Pancreas (tissue), 10 donors: ENCODE measurements at regions not wholly inside any gene's neighbourhood (a gene's known extent, or its start where the extent isn't known, plus 50 kb on each side); places are given as distances from the start of the nearest gene placed in this dataset.
A peak's percentile ranks its signal among the peaks of the same experiment; 100 is the strongest.

Experiments
- ATAC-seq, 4 donors: fragments of 200-7000 bp; cut with Tn5 transposase; one replicate each; pipeline versions ENCODE4 v1.8.0 to v1.9.1; 2020; ENCODE audit warnings: mild to moderate bottlenecking in 4 of 4, moderate library complexity in 4 of 4
- DNase-seq, 6 donors: peaks; one replicate each; pipeline ENCODE4 v3.0.0-alpha.2; 2020
- FAIRE-seq: peaks from 2 replicates; lab custom pipeline; 2012; peaks lifted over from hg19 to GRCh38; lab: Jason Lieb, UNC
- H3K27ac ChIP-seq, 4 donors: fragments of 200-600 bp; sonication (generic); 1 replicate in 3 of 4; 2 replicates in 1 of 4; pipeline versions ENCODE4 v1.5.0 to v1.8.0; 2020
- H3K27me3 ChIP-seq, 4 donors: fragments of 200-600 bp; one replicate each; pipeline ENCODE4 v1.8.0; 2021
- H3K36me3 ChIP-seq, 3 donors: fragments of 200-600 bp; sonication (generic) in 1 of 3; one replicate each; pipeline versions ENCODE4 v1.5.0 to v1.8.0; 2020 to 2021
- H3K4me1 ChIP-seq, 3 donors: fragments of 200-600 bp; one replicate each; pipeline ENCODE4 v1.8.0; 2021
- H3K4me3 ChIP-seq, 4 donors: fragments of 200-600 bp; sonication (generic) in 2 of 4; one replicate each; pipeline versions ENCODE4 v1.5.0 to v1.8.0; 2020 to 2021
- H3K9me3 ChIP-seq, 4 donors: fragments of 200-600 bp; one replicate each; pipeline ENCODE4 v1.8.0; 2021
- CTCF ChIP-seq, 4 donors: fragments of 200-600 bp; sonication (generic) in 3 of 4; IDR thresholded peaks; one replicate each; pipeline versions ENCODE4 v1.5.0 to v1.8.0; 2021; ENCODE audit warnings: antibody characterized with exemption in 4 of 4
- WGBS, 2 donors: extraction: QIAGEN DNeasy Blood & Tissue Kit; methylation state at CpG; one replicate each; pipeline ENCODE4 v1.1.7; 2013; 5-methylcytosine and 5-hydroxymethylcytosine counted together
- intact Hi-C, 3 donors: fragments of 100-400 bp; cut with DNase I; formaldehyde crosslinking; loops; one replicate each; pipeline versions ENCODE4 v1.11.1 to v1.14.2; 2022
- donor health status: healthy with polysubstance abuse.
- donor health status: DM: no; HTN: no; CAD: no; lungs with moderate emphysema.
- donor health status: DM: no; HTN: no; CAD: no.
- donor health status: control.
- donor health status: control.
- donor health status: Bipolar disorder and iron deficiency.
- donor health status: DM: yes; HTN: yes; CAD: no.
- donor health status: DM: no; HTN: no; CAD: no.
- donor health status: DM: no; HTN: no; CAD: no.
- donor health status: DM: yes; HTN: yes; CAD: no.

GRCh38 chr2:121125350-121125749 is 159.7 kb downstream of the TFCP2L1 start:
- Histone ChIP-seq H3K27me3 (no peaks in the 10 kb centered on the region), H3K27ac (no peak overlapping the region), H3K9me3 (no peaks in the 10 kb centered on the region), H3K36me3 (no peaks in the 10 kb centered on the region), H3K4me1 (no peaks in the 10 kb centered on the region), H3K4me3 (no peak overlapping the region)
- no peak for ATAC-seq
- WGBS, 2 donors, result 77 to 88% methylated on average over 1 of the region's 1 CpG
- no peak for DNase-seq
- FAIRE-seq, result no peak
- intact Hi-C loops, result loop anchor here in 1 of 3 donors (10.0 kb wide), 1 partner anchor 229 kb away; no protein-coding TSS in a partner anchor
- TF ChIP-seq CTCF (IDR thresholded peaks at IDR 0.05), result no peak

GRCh38 chr2:121128741-121129659 is 156.0 kb downstream of the TFCP2L1 start:
- peak; percentile 81 to 95 (median 92) for ATAC-seq
- peak in 5 of 6 donors; percentile 30 to 77 (median 64) for DNase-seq
- TF ChIP-seq CTCF (IDR thresholded peaks at IDR 0.05), result peak in 3 of 4 donors; percentile 41 to 48 (median 46)
- WGBS, 2 donors, result 69 to 70% methylated on average over 12 of the region's 12 CpGs
- peak; percentile 41 for FAIRE-seq
- Histone ChIP-seq H3K36me3 (no peaks in the 10 kb centered on the region), H3K9me3 (no peaks in the 10 kb centered on the region), H3K4me1 (no peaks in the 10 kb centered on the region), H3K27me3 (no peaks in the 10 kb centered on the region), H3K27ac (no peak overlapping the region), H3K4me3 (no peak overlapping the region)
- intact Hi-C loops, result loop anchor here in 1 of 3 donors (10.0 kb wide), 1 partner anchor 226 kb away; no protein-coding TSS in a partner anchor

GRCh38 chr2:121129692-121130091 is 155.3 kb downstream of the TFCP2L1 start:
- 88 to 90% methylated on average over 6 of the region's 6 CpGs for WGBS, 2 donors
- no peaks in the 10 kb centered on the region for H3K9me3 ChIP-seq
- no peaks in the 10 kb centered on the region for H3K27me3 ChIP-seq
- DNase-seq (no peak), FAIRE-seq (no peak), ATAC-seq (no peak)
- H3K27ac ChIP-seq, result no peak overlapping the region
- intact Hi-C loops, result loop anchor here in 1 of 3 donors (10.0 kb wide), 1 partner anchor 225 kb away; no protein-coding TSS in a partner anchor
- no peaks in the 10 kb centered on the region for H3K4me1 ChIP-seq
- no peak for TF ChIP-seq CTCF (IDR thresholded peaks at IDR 0.05)
- H3K4me3 ChIP-seq, result no peak overlapping the region
- H3K36me3 ChIP-seq, result no peaks in the 10 kb centered on the region

GRCh38 chr2:121130301-121130850 is 154.6 kb downstream of the TFCP2L1 start:
- no peak for DNase-seq

More at GRCh38 chr2:121130301-121130850, 154.6 kb downstream of the TFCP2L1 start:
- H3K4me1 ChIP-seq, result no peaks in the 10 kb centered on the region
- TF ChIP-seq CTCF (IDR thresholded peaks at IDR 0.05), result no peak
- no peak overlapping the region for H3K27ac ChIP-seq
- no peaks in the 10 kb centered on the region for H3K9me3 ChIP-seq
- WGBS, 2 donors, result 96 to 97% methylated on average over 4 of the region's 4 CpGs
- H3K27me3 ChIP-seq, result no peaks in the 10 kb centered on the region
- no peaks in the 10 kb centered on the region for H3K36me3 ChIP-seq
- FAIRE-seq (no peak), ATAC-seq (no peak)
- H3K4me3 ChIP-seq, result no peak overlapping the region
- intact Hi-C loops, result no loop called here
